GM12801 (cell line): ENCODE measurements at regions not wholly inside any gene's neighbourhood (a gene's known extent, or its start where the extent isn't known, plus 50 kb on each side); places are given as distances from the start of the nearest gene placed in this dataset.

Source experiments
- TF ChIP-seq, protein P1 (sequence below): IDR thresholded peaks from one replicate; pipeline ENCODE4 v1.5.1; 2011; ENCODE audit warnings: control low read depth; ENCODE audit not compliant: insufficient read length; ENCODE audit errors: extremely low read depth

DNA sequence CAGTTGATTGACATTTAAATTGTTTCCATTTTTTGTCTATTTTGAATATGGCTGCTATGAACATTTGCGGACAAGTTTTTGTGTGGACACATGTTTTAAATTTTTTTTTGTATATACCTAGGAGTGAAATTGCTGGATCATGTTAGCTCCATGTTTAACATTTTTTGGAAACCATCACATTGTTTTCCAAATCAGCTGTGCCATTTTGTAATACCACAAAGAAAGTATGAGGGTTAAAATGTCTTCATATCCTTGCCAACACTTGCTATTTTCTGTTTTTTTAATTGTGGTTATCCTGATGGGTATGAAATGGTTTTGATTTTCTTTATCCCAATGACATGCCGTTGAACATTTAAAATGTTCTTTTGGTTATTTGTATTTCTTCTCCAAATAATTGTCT, 52.1 kb downstream of the CARTPT start:
- TF ChIP-seq, protein P1, sequence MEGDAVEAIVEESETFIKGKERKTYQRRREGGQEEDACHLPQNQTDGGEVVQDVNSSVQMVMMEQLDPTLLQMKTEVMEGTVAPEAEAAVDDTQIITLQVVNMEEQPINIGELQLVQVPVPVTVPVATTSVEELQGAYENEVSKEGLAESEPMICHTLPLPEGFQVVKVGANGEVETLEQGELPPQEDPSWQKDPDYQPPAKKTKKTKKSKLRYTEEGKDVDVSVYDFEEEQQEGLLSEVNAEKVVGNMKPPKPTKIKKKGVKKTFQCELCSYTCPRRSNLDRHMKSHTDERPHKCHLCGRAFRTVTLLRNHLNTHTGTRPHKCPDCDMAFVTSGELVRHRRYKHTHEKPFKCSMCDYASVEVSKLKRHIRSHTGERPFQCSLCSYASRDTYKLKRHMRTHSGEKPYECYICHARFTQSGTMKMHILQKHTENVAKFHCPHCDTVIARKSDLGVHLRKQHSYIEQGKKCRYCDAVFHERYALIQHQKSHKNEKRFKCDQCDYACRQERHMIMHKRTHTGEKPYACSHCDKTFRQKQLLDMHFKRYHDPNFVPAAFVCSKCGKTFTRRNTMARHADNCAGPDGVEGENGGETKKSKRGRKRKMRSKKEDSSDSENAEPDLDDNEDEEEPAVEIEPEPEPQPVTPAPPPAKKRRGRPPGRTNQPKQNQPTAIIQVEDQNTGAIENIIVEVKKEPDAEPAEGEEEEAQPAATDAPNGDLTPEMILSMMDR = no peak

DNA sequence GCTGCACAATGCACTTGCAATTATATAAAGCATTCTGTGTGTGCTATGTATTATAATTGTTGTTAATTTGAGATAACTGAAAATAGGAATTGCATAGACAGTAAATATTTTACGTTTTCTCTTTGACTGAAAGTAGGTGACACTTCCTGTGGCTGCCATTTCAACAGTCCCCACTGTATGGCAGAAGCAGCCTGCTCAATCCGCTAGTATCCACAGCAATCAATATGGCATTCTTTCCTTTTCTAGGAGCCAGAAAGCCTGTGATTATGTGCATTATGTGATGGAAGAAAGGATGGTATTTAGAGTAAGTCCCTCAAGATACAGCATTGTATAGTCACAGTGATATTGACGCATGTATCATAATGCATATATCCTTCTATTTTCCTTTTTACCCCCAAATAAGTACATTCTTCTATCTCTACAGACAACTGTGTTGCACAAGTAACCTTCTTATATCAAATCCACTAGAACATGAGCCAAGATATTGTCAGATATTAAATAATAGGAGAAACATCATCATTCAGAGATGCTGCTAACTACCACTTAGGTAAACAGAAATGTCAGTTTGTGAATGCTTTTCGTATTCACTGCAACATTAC, 59.7 kb downstream of the CARTPT start:
- TF ChIP-seq, protein P1 = no peak

DNA sequence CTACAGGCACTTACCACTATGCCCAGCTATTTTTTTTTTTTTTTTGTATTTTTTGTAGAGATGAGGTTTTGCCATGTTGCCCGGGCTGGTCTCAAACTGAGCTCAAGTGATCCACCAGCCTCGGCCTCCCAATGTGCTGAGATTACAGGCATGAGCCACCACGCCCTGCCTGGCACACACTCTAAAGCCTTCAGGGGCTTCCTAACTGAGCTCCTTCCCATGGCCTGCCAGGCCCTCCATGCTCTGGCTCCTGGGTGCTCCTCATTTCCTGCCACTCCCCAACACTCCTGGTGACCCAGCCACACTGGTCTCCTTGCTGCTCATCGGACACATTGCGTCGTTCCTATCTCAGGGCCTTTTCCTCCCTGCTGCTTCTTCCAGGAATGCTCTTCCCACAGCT, 61.5 kb downstream of the CARTPT start:
- TF ChIP-seq, protein P1 = no peak

DNA sequence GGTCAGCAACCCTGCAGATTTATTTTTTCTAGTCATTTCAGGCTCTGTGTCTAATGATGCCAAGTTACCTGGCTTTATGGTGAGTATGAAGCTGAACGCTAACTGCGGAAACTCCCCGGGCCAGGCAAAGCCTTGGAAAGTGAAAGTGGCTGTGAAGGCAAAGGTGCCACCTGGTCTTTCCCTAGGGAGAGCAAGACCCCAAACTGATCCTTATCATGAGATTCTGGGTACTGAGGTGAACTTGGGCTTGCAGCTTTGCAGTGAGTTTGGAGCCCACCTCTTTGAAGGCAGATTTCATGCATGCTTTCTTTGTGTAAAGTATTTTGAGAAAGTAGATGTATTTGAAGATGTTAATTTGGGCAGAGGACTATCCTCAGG, 63.3 kb downstream of the CARTPT start:
- TF ChIP-seq, protein P1 = no peak

DNA sequence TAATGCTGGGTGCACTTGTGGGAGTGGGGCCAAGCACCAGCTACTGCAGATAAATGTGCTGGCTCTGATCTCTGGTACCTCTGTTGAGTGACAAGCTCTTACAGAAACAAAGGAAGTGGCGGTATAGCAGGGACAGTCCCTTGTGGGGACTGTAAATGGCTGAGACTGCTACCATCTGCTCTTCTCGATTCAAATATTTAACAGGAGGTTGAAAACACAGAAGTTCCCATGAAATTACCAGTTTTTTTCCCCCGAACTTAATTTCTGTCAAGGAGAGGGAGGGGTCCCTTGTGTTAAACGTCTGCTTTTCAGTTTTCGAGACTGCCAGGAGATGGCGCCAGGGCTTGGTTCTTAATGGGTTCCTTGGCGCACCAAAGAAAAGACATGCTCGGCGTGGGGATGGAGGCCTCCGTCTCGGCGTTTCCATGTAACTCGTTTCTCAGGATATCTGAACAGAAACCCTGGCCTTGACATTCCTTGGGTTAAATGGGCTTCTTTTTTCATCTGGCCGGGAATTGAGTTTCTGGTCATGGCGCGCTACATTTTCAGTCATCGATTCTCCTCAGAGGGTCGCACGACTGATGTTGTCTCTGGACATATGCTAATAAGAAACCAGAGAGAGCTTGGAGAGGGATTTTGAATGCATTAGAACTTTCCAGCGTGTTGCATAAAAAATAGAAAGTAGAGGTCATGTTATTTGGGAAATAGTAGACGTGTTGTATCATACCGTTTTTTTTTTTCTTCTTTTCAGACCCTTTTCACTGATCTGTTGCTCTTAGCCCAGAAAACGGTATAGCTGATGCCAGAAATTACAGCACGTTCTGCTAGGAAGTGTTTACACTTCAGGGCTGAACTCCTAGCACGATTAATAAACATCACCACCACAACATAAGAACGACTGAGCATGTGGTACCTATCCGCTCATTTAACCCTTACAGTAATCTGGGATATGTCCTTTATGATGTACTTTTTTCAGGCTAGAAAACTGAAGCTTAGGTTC, 64.0 kb downstream of the CARTPT start:
- TF ChIP-seq, protein P1 = no peak

DNA sequence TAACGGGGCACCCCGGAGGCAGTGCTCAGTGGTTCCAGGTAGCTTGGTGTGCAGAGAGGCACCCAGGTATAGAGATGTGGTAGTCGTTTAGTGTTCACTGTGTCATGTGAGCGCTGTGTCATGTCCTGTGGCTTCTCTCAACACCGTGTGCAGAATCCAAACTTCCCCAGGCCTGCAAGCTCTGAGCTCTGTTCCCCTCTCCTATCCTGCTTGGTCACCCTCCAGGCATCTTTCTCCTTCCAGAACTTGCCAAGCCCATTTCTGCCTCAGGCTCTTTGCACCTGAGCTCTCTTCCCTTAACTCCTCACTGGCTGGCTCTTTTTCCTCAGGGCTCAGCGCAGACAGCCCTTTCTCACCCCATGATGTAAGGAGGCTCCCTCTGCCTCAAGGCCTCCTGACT, 64.8 kb downstream of the CARTPT start:
- TF ChIP-seq, protein P1 = no peak

DNA sequence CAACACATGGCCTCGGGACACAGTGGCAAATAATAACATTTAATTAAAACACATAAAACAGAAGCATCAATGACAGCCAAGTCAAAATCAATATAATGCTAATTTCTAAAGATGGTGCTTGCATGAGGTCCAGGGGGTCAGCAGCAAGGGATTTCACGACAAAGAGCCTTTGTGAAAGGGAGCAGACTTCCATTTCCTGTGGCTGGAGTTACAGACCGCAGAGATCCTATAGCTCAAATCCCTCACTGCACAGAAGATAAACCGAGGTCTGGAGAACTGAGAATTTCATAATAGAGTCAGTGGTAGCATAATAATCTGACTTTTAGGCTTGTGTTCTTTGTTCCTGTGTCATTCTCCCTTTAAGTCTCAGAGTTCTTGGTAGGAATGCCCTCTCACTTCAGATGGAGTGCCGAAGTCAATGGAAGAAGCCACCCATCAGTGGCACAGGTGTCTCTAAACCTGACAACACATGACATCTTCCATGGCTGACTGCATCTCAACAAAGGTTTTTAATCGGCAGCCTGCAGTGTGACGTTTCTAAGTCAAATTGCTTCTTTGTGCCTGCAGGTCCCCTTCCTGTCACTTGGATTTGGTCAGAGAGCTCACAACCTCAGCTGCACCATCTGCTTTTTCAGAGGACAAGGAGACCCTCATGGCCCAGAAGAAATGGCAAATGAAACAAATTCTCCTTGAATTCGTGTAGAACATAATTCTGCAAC, 67.4 kb downstream of the CARTPT start:
- TF ChIP-seq, protein P1 = no peak
